Right atrium auricular region (tissue), 2 donors: ENCODE measurements at regions not wholly inside any gene's neighbourhood (a gene's known extent, or its start where the extent isn't known, plus 50 kb on each side); places are given as distances from the start of the nearest gene placed in this dataset.

Experiments used
- DNase-seq: peaks from one replicate; pipeline ENCODE4 v3.0.0-alpha.2; 2019; ENCODE audit warnings: low spot score
- H3K27ac ChIP-seq, 2 donors: fragments of 200-600 bp; sonication (generic); 1 replicate in 1 of 2; 2 replicates in 1 of 2; pipeline ENCODE4 v1.5.1; 2016 to 2019
- H3K27me3 ChIP-seq, 2 donors: fragments of 200-600 bp; sonication (generic); one replicate each; pipeline versions ENCODE4 v1.5.1 to v1.6.0; 2017 to 2019
- H3K36me3 ChIP-seq: fragments of 200-600 bp; sonication (generic); one replicate; pipeline ENCODE4 v1.5.1; 2016
- H3K4me1 ChIP-seq, 2 donors: fragments of 200-600 bp; sonication (generic); one replicate each; pipeline versions ENCODE4 v1.5.1 to v1.6.0; 2017 to 2019
- H3K4me3 ChIP-seq, 2 donors: fragments of 200-600 bp; sonication (generic); 1 replicate in 1 of 2; 2 replicates in 1 of 2; pipeline ENCODE4 v1.5.1; 2017 to 2019; ENCODE audit warnings: mild to moderate bottlenecking in 1 of 2, moderate library complexity in 1 of 2
- H3K9me3 ChIP-seq, 2 donors: fragments of 200-600 bp; sonication (generic); one replicate each; pipeline ENCODE4 v1.5.1; 2019
- CTCF ChIP-seq, 2 donors: fragments of 200-600 bp; sonication (generic); IDR thresholded peaks; one replicate each; pipeline ENCODE4 v1.5.1; 2019; ENCODE audit warnings: antibody characterized with exemption in 2 of 2

GRCh38 chr21:35222021-35222420 lies 172.9 kb upstream of the RUNX1 start:
- H3K4me1 ChIP-seq, result peaks cover 0 to 28% of the 10 kb centered on the region in 2 donors
- H3K4me3 ChIP-seq, result no peak overlapping the region
- H3K9me3 ChIP-seq, result no peaks in the 10 kb centered on the region
- no peaks in the 10 kb centered on the region for H3K27me3 ChIP-seq
- TF ChIP-seq CTCF (IDR thresholded peaks at IDR 0.05), result no peak
- H3K36me3 ChIP-seq, result no peaks in the 10 kb centered on the region
- peak overlapping the region in 1 of 2 donors; percentile 25 for H3K27ac ChIP-seq
- DNase-seq, result no peak

GRCh38 chr21:35220301-35220700 lies 171.2 kb upstream of the RUNX1 start:
- no peak for DNase-seq
- no peaks in the 10 kb centered on the region for H3K9me3 ChIP-seq
- no peak for TF ChIP-seq CTCF (IDR thresholded peaks at IDR 0.05)
- H3K36me3 ChIP-seq, result no peaks in the 10 kb centered on the region
- H3K27ac ChIP-seq, result no peak overlapping the region
- no peaks in the 10 kb centered on the region for H3K27me3 ChIP-seq
- peaks cover 0 to 14% of the 10 kb centered on the region in 2 donors for H3K4me1 ChIP-seq
- no peak overlapping the region for H3K4me3 ChIP-seq

- TF ChIP-seq CTCF (IDR thresholded peaks at IDR 0.05), result no peak
- DNase-seq, result no peak
- H3K4me3 ChIP-seq, result no peak overlapping the region
- H3K4me1 ChIP-seq, result peaks cover 0 to 14% of the 10 kb centered on the region in 2 donors
- H3K27me3 ChIP-seq, result no peaks in the 10 kb centered on the region
- no peaks in the 10 kb centered on the region for H3K9me3 ChIP-seq
- H3K27ac ChIP-seq, result no peak overlapping the region
- H3K36me3 ChIP-seq, result no peaks in the 10 kb centered on the region
Measured at GRCh38 chr21:35219719-35220118, 170.6 kb upstream of the RUNX1 start.

GRCh38 chr21:35219291-35219690 lies 170.2 kb upstream of the RUNX1 start:
- no peak for DNase-seq
- H3K27me3 ChIP-seq, result no peaks in the 10 kb centered on the region
- TF ChIP-seq CTCF (IDR thresholded peaks at IDR 0.05), result no peak
- no peak overlapping the region for H3K27ac ChIP-seq
- H3K4me3 ChIP-seq, result no peak overlapping the region
- no peaks in the 10 kb centered on the region for H3K36me3 ChIP-seq
- H3K4me1 ChIP-seq, result peaks cover 0 to 14% of the 10 kb centered on the region in 2 donors
- H3K9me3 ChIP-seq, result no peaks in the 10 kb centered on the region

- no peak for TF ChIP-seq CTCF (IDR thresholded peaks at IDR 0.05)
- no peak for DNase-seq
- no peaks in the 10 kb centered on the region for H3K36me3 ChIP-seq
- H3K4me1 ChIP-seq, result peaks cover 0 to 9% of the 10 kb centered on the region in 2 donors
- H3K27ac ChIP-seq, result peak overlapping the region in 1 of 2 donors; percentile 75
- no peaks in the 10 kb centered on the region for H3K9me3 ChIP-seq
- H3K27me3 ChIP-seq, result no peaks in the 10 kb centered on the region
- H3K4me3 ChIP-seq, result no peak overlapping the region
Measured at GRCh38 chr21:35217504-35218060, 168.5 kb upstream of the RUNX1 start.

GRCh38 chr21:35216996-35217395 lies 167.9 kb upstream of the RUNX1 start:
- H3K27me3 ChIP-seq, result no peaks in the 10 kb centered on the region
- H3K4me1 ChIP-seq, result peaks cover 0 to 3% of the 10 kb centered on the region in 2 donors
- no peak for TF ChIP-seq CTCF (IDR thresholded peaks at IDR 0.05)
- H3K4me3 ChIP-seq, result no peak overlapping the region
- no peaks in the 10 kb centered on the region for H3K9me3 ChIP-seq
- peak overlapping the region in 1 of 2 donors; percentile 75 for H3K27ac ChIP-seq
- no peaks in the 10 kb centered on the region for H3K36me3 ChIP-seq
- DNase-seq, result no peak
